ENCODE measurements at regions not wholly inside any gene's neighbourhood (a gene's known extent, or its start where the extent isn't known, plus 50 kb on each side); places are given as distances from the start of the nearest gene placed in this dataset.

DNA sequence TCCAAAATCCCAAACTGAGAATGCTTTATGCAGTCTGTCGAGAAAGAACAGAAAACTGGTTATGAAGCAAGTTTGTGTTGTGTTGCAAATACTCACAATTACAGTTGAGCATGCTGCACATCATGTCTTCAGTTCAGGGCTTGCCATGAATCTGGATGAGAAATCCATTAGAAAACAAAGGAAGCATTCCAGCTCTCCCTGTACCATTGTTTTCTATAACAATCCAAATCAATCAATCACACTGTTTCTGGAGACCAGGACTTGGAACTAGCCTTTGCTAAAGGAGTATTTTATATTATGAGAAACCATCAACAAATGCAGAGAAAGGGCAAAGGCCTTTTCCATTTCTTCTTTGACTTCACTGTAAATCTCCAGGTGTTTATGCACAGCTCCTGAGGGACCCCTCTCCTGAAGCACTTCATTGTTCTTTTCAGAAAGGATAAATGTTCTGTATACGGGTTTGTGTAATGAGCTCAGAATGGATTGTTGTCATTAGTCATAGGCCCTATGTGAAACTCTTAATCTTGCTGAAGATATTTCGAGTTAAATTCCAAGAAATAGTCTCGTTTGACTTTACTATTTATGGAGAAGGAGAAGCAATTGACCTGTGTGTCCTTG is 364.7 kb upstream of the POM121L12 start:
- in situ Hi-C loops (cut with MboI; ENCODE audit: low pct_unique_long_range_greater_than_20kb, low sequenced_read_pairs, unreplicated experiment), result no loop called here
- no peak for DNase-seq (ENCODE audit: low spot score)
- TF ChIP-seq, protein P1, sequence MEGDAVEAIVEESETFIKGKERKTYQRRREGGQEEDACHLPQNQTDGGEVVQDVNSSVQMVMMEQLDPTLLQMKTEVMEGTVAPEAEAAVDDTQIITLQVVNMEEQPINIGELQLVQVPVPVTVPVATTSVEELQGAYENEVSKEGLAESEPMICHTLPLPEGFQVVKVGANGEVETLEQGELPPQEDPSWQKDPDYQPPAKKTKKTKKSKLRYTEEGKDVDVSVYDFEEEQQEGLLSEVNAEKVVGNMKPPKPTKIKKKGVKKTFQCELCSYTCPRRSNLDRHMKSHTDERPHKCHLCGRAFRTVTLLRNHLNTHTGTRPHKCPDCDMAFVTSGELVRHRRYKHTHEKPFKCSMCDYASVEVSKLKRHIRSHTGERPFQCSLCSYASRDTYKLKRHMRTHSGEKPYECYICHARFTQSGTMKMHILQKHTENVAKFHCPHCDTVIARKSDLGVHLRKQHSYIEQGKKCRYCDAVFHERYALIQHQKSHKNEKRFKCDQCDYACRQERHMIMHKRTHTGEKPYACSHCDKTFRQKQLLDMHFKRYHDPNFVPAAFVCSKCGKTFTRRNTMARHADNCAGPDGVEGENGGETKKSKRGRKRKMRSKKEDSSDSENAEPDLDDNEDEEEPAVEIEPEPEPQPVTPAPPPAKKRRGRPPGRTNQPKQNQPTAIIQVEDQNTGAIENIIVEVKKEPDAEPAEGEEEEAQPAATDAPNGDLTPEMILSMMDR (IDR thresholded peaks at IDR 0.05; ENCODE audit: extremely low read depth, insufficient read depth, missing control alignments), result no peak

DNA sequence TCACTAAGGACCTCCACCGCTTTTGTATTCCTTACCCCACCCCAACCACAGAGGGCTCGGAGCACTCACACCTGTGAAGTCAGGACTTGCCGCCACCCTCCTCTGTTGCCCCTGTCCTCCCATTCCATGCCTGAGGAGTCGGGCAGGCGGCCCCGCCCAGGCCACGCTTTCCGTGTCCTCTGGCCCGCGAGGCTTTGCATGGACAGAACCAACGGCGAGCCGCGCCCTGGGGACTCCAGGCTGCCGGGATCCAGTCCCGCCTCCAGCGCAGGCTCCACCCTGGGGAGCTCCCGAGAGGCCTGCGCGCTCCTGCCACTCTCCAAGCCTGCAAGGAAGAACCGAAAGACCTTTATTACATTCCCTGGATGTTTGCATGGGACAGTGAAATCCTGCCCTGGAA is 366.4 kb upstream of the POM121L12 start:
- in situ Hi-C loops (cut with MboI; ENCODE audit: low pct_unique_long_range_greater_than_20kb, low sequenced_read_pairs, unreplicated experiment), result no loop called here
- DNase-seq (ENCODE audit: low spot score), result no peak
- TF ChIP-seq, protein P1 (IDR thresholded peaks at IDR 0.05; ENCODE audit: extremely low read depth, insufficient read depth, missing control alignments), result no peak

DNA sequence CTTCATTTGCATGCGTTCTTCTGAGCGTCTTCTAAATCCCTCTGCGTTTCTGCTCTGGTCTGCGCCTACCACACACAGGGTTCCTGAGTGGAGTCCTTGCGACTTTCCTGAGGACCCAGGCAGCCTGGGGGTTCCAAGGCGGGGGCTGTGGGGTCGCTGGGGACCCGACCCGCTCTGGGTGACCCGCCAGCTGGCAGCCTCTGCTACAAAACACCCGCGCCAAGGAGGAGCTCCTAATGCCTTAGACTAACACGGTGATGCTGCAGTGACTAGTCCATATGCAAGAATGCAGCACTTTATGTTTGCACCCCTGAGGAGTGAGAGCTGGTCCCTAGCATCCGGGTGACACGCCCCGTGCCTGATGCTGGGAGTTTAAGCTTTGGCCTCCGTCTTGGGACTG is 367.0 kb upstream of the POM121L12 start:
- TF ChIP-seq, protein P1 (IDR thresholded peaks at IDR 0.05; ENCODE audit: extremely low read depth, insufficient read depth, missing control alignments), result no peak
- DNase-seq (ENCODE audit: low spot score), result no peak
- in situ Hi-C loops (cut with MboI; ENCODE audit: low pct_unique_long_range_greater_than_20kb, low sequenced_read_pairs, unreplicated experiment), result no loop called here

DNA sequence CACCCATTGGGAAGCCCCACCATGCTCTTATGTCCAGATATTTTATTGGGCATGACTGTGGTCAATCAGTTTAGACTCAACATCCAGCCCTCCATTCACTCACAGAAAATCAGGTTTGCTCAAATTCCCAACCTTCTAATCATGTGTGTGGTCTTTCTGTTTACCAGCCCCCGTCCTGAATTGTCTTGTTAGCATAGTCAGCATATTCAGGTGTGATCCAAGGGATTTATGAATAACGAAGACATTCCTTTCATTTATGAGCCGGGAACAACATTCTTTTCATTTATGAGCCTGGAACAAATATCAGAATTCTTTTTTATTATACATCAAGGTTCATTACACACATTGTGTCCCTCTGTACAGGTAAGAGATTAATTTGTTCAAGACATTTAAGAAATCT is 376.3 kb upstream of the POM121L12 start:
- TF ChIP-seq, protein P1 (IDR thresholded peaks at IDR 0.05; ENCODE audit: extremely low read depth, insufficient read depth, missing control alignments), result no peak
- in situ Hi-C loops (cut with MboI; ENCODE audit: low pct_unique_long_range_greater_than_20kb, low sequenced_read_pairs, unreplicated experiment), result no loop called here
- no peak for DNase-seq (ENCODE audit: low spot score)

DNA sequence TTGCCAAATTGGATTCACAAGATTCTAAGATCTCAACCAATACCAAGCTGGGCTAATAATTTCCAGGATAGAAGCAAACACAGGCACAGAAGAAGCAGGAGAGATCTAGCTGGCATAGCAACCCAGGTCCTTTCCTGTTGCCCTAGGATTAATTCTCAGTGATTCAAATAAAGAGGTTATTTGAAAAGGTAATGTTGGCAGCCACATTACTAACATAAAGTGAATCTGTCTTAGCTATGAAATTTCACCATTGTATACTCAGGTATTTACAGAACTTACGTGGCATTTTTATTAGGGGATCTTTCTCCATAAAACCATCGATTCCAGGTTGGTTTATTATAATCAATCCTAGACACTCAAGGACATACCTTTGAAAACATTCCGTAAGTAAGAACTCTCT is 379.3 kb upstream of the POM121L12 start:
- no peak for DNase-seq (ENCODE audit: low spot score)
- TF ChIP-seq, protein P1 (IDR thresholded peaks at IDR 0.05; ENCODE audit: extremely low read depth, insufficient read depth, missing control alignments), result no peak
- in situ Hi-C loops (cut with MboI; ENCODE audit: low pct_unique_long_range_greater_than_20kb, low sequenced_read_pairs, unreplicated experiment), result no loop called here

DNA sequence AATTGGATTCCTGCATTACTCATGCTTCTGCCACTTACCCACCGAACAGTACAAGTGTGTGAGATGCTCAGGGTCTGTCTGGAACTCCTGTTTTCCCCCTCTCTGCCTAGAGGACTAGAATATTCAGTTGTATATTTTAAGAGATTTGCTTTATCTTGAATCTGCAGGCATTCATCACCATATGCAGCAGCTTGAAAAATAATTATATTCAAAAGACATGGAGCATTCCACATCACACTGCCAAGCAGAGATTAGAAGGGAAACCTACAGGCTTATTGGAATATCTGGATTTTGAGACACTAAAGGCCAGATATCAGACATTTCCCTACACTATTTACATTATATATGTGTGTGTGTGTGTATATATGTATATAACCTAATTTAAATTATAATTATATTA is 382.8 kb upstream of the POM121L12 start:
- in situ Hi-C loops (cut with MboI; ENCODE audit: low pct_unique_long_range_greater_than_20kb, low sequenced_read_pairs, unreplicated experiment), result no loop called here
- TF ChIP-seq, protein P1 (IDR thresholded peaks at IDR 0.05; ENCODE audit: extremely low read depth, insufficient read depth, missing control alignments), result no peak
- DNase-seq (ENCODE audit: low spot score), result no peak
